Stimulated activated CD8-positive, alpha-beta memory T cell treated with anti-CD3 and anti-CD28 coated beads, Interleukin-15, amount 100 ng/mL, for 48 hours (primary cell): ENCODE measurements at regions not wholly inside any gene's neighbourhood (a gene's known extent, or its start where the extent isn't known, plus 50 kb on each side); places are given as distances from the start of the nearest gene placed in this dataset.

ENCODE experiments used
- DNase-seq, 2 donors: peaks; one replicate each; pipeline ENCODE4 v3.0.0-alpha.2; 2020; ENCODE audit warnings: low read depth in 2 of 2

DNA sequence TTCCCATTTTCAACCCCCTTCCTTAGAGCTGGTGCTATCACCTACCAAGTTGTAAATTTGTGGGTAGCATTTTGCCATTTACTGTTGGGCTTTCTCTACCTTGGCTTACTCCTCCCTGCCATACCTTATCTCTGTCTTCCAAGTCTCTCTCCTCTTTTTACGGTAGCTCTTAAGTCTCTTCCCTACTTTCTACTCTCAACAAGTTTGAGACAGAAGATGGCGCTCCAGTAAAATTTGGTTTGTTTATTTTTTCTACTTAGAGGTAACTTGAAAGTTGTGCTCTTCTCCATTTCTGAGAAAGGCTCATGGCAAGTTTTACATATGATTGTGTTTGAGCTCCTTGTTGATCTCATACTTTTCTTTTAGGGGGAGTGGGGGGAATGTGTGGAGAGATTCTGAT, 1508.1 kb downstream of the TECRL start:
- DNase-seq, result no peak

DNA sequence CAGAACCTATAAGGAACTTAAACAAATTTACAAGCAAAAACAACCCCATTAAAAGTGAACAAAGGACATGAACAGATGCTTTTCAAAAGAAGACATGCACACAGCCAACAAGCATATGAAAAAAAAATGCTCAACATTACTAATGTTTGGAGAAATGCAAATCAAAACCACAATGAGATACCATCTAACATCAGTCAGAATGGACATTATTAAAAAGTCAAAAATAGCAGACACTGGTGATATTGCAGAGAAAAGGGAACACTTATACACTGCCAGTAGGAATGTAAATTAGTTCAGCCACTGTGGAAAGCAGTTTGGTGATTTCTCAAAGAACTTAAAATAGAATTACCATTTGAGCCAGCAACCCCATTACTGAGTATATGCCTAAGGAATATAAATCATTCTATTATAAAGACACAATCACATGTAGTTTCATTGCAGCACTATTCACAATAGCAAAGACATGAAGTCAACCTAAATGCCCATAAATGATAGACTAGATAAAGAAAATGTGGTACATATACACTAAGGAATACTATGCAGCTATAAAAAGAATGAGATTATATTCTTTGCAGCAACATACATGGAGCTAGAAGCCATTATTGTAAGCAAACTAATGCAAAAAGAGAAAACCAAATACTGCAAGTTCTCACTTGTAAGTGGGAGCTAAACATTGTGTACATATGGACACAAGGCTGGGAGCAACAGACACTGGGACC, 1509.4 kb downstream of the TECRL start:
- no peak for DNase-seq

DNA sequence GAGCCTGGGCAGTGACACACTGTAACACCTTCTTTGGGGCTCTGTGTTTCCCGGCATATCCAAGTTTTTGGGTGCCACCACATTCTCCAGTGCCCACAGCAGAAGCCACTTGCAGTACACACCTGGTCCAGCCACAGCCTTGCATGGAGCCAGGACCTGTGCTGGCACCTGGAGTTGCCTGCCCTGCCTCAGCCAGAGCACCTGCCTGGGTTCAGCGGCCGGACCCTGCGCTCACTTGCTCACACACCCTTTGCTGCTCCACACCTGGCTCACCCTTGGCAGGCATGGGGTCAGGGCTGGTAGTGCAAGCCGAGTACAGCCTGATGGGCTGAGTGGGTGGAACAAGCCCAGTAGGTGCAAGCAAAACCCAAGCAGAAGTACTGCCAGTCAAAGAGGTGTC, 1511.1 kb downstream of the TECRL start:
- DNase-seq, result no peak

- no peak for DNase-seq
These were observed 1512.5 kb downstream of the TECRL start for GRCh38 chr4:62896721-62897120.

- DNase-seq, result no peak
These were observed 1527.3 kb downstream of the TECRL start for GRCh38 chr4:62881901-62882300.

- no peak for DNase-seq
These were observed 1528.0 kb downstream of the TECRL start for GRCh38 chr4:62881210-62881609.

- DNase-seq, result no peak
These were observed 1536.4 kb downstream of the TECRL start for GRCh38 chr4:62872856-62873255.

DNA sequence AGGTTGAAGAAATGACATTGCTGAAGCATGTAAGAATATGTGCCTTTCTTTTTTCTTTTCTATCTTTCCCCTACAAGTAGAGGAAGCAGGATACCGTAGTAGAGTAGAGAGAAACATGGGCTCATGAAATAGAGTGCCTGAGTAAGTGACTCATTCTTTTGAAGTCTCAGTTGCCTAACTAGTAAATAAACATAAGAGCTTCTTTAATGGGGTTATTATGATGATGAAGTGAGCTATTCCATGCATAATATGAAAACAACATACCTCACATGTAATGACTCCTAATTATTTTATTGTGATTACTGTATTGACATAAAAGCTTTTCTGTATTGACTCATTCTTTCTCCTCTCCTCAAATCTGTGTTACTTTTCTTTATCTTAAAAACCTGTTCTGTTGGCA, 1538.2 kb downstream of the TECRL start:
- no peak for DNase-seq

DNA sequence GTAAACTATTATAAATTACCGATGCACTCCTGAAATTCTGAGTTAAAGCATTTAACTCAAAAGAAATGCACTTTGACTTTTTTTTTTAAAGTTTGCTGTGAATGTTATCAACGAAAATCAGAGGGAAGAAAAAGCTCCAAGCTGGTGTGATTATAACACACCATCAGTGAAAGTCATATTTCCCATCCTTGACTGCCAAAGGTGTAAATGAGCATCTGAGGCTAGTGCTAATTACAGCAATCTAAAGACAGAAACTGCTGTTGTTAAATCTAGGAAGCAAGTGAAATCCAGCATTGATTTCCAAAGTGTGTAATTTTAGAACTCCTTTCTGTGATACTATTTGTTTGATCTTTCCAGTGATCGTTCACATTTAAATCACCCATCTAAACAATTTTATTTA, 1538.8 kb downstream of the TECRL start:
- DNase-seq, result no peak

DNA sequence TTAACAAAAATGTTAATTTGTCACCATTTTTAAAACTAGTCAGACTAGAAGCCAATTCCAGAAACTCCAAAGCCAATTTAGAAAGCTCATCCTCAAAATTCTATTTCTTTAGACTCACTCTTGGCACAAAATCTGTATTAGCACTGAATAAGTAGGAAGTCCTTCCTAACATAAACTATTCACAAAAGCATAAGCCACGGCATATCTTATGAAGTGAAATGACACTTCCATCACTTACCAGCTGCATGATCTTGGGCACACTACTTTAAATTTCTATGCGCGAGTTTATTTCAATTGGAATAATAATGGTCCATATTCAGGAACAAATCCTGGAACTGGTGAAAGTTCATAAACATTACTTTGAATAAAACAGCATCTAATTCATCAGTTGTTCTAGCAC, 1544.0 kb downstream of the TECRL start:
- DNase-seq, result no peak

DNA sequence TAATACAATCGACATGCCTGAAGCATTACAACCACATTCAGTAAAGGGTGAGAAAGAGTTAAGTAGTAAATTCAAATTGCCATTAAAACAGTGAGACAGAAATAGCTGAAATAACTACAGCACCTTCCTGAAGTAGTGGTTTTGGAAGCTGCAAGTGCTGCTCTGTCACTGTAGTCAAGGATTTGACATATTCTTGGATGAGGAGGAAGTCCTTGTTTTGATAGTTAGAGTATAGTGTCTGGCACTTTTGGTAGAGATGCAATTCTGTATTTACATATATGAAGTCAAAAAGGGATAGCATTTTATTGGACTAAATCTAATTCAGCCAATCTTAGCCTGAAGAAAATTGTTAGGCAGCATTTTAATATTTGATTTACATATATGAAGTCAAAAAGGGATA, 1559.6 kb downstream of the TECRL start:
- DNase-seq, result no peak

DNA sequence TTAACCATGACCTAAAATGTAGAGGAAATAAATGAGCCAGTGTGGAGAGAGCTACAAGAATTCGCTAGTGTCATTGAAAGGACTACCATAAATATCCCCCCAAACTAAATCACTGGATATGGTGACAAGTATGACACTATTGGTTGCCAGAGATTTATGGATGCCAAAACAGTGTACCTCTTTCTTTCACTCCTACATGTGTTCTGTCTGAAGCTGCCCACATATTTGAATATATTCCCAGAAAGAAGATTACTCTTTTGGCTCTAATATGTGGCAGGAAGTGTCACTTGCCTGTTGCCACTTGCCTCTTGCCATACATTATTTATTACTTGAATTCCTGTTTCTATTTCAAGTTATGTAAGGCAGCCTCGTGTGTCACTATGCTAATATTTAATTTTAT, 1573.6 kb downstream of the TECRL start:
- no peak for DNase-seq

DNA sequence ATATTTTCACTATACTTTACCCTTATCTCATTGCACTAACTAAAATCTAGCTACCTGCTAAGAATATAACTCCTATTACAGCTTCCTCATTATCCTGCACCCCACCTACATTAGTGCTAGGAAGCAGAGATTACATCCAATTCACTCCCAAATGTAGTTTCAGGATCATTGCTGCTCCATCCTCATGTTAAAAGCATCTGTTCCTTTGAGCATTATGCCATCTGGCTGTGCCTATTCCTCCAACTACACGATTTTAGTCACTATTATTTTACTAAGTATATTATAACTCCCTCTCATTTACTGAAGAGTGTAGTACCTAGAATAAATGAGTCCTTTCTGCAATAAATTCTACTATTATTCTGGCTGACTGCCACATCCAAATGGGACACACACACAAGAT, 1586.9 kb downstream of the TECRL start:
- DNase-seq, result no peak

DNA sequence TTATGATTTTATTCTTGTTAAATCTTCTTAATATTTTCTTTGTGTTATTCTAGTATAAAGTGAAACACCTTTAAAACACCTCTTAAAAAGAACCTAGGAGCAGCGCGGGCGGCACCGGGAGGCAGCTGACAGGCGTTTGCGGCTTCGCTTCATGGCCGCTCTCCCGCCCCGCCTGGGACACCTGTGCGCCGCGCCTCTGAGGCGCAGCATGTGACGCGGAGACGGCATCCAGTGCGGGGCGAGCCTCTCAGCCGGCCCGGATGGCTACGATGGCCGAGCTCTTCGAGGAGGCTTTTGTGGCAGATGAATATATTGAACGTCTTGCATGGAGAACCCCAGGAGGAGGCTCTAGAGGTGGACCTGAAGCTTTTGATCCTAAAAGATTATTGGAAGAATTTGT, 1592.7 kb downstream of the TECRL start:
- no peak for DNase-seq

DNA sequence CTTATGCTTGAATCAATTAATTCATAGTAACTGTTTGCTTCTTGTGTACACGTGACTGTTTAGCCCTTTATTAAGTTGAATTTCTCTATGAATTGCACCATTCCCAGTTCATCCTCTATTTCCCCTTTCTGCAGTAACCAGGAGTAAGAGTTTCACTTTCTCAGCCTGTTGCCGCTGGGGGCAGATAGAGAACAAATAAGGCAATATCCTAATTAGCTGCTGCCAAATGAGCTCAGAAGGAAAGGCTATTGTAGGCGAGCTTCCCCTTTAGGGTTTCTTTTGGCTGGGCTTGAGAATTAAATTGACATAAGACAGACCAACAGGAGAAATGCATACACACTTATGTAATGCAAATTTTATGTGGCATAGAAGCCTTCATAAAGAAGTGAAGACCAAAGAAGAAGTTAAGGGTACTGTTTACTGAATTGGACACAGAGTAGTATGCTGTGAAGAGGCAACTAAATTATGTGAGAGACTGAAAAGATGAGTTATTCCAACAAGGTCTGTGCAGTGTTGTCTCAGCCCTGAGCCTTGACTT, 1594.7 kb downstream of the TECRL start:
- no peak for DNase-seq

DNA sequence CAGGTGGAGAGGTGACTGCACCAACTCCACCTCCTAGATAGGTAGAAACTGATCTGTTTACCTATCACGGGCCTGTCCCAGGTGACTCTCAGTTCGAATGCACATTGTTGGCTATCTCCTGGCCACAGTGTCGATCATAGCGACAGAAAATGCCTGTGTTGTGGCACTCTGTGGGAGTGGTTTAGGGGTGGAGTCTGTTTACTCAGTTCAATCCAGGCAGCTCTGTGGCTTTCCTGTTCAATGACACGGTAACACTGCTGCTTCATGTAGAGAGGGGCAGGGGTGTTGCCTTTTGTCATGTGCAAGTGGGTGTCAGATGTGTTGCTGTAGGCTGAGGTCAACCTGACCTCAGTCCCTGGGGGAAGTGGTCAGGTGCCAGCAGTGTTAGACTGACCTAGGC, 1602.4 kb downstream of the TECRL start:
- no peak for DNase-seq

GRCh38 chr4:62804075-62804474, 1603.9 kb downstream of the ADGRL3 start:
- DNase-seq, result no peak

- DNase-seq, result no peak
These were observed 1597.1 kb downstream of the ADGRL3 start for GRCh38 chr4:62797221-62797620.

GRCh38 chr4:62791386-62791785, 1591.3 kb downstream of the ADGRL3 start:
- no peak for DNase-seq

- no peak for DNase-seq
These were observed 1571.9 kb downstream of the ADGRL3 start for GRCh38 chr4:62771983-62772557.

DNA sequence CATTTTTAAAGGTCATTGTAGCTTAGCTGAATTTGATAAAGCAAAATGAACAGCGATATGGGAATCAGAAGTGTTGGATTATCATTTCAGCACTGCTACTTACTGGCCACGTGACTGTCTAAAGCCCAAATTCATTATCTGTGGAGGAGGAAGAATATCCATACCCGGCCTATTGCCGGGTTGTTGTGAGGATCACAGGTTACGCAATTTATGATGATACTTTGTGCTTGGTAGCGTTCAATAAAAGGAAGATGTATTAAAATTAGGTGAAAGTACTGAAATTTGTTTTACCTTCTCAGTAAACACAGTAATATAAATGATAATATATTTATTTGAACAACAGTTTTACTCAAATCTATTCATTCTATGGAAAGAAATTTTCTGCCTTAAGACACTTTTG, 1540.2 kb downstream of the ADGRL3 start:
- no peak for DNase-seq

- no peak for DNase-seq
These were observed 1517.0 kb downstream of the ADGRL3 start for GRCh38 chr4:62717154-62717553.

- DNase-seq, result no peak
These were observed 1511.4 kb downstream of the ADGRL3 start for GRCh38 chr4:62711575-62711974.
